ENCODE measurements at regions not wholly inside any gene's neighbourhood (a gene's known extent, or its start where the extent isn't known, plus 50 kb on each side); places are given as distances from the start of the nearest gene placed in this dataset.

DNA sequence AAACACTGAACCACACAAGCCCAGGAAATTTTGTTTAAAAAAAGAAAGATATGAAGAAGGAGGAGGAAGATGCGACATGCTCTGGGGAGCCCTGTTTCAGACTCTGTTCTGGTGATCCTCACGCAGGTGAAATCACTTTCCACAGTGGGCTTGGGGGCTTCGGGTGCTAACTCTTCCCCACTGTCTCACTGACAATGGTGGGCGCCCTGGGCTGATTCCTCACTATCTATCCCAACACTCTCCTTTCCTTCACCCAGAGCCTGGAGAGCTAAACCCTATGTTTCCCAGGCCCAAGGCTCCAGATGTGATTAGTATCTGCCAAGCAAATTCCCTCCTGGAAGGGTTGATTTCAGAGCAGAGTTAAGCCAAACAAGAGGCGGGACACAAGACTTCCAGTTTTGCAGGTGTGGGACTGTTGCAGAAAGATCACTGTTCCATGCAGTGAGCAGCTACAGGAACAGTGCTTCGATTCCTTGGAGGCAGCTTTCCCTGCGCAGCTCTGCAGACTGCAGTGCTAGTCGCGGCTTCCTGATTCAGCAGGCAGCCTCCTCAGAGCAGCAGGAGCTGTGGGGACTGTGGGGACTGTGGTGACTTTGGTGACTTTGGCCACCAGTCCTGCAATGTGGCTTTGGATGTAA, 168.3 kb downstream of the RHOU start:
- TF ChIP-seq ZNF672 (CRISPR knock-in tag; IDR thresholded peaks at IDR 0.05) (no peak), ARNTL (CRISPR knock-in tag; IDR thresholded peaks at IDR 0.05) (no peak), ZSCAN29 (CRISPR knock-in tag; conservative IDR thresholded peaks at IDR 0.05) (no peak), KDM1A (CRISPR knock-in tag; IDR thresholded peaks at IDR 0.05) (no peak), ZNF138 (CRISPR knock-in tag; IDR thresholded peaks at IDR 0.05; ENCODE audit: low read depth) (no peak), POLR2A (IDR thresholded peaks at IDR 0.05; ENCODE audit: insufficient read depth in 1 of 2, low read depth in 2 of 2, low read length in 2 of 2) (no peak)

Data from HepG2 (cell line).